ENCODE measurements at regions not wholly inside any gene's neighbourhood (a gene's known extent, or its start where the extent isn't known, plus 50 kb on each side); places are given as distances from the start of the nearest gene placed in this dataset.
"Not testable (repeated sequence)": the region's sequence is repeated elsewhere in the genome, so short reads cannot be mapped to it uniquely, and the experiment has no call there.

- DNase-seq (ENCODE audit: low spot score) = no peak
Measured at GRCh38 chr2:208608122-208608835, 201.7 kb downstream of the PTH2R start.

- no peak for DNase-seq (ENCODE audit: low spot score)
Measured at GRCh38 chr2:208609166-208609804, 202.7 kb downstream of the PTH2R start.

GRCh38 chr2:208615675-208616074 lies 209.1 kb downstream of the PTH2R start:
- DNase-seq (ENCODE audit: low spot score) = not testable (repeated sequence)

- DNase-seq (ENCODE audit: low spot score) = no peak
Measured at GRCh38 chr2:208618220-208618619, 211.6 kb downstream of the PTH2R start.

- DNase-seq (ENCODE audit: low spot score) = no peak
Measured at GRCh38 chr2:208619993-208620392, 213.4 kb downstream of the PTH2R start.

GRCh38 chr2:208620487-208620978 lies 213.9 kb downstream of the PTH2R start:
- no peak for DNase-seq (ENCODE audit: low spot score)

GRCh38 chr2:208627110-208627884 lies 220.7 kb downstream of the PTH2R start:
- no peak for DNase-seq (ENCODE audit: low spot score)

GRCh38 chr2:208627916-208628315 lies 221.3 kb downstream of the PTH2R start:
- DNase-seq (ENCODE audit: low spot score) = no peak

GRCh38 chr2:208638059-208638458 lies 231.5 kb downstream of the PTH2R start:
- no peak for DNase-seq (ENCODE audit: low spot score)

GRCh38 chr2:208642125-208642779 lies 235.7 kb downstream of the PTH2R start:
- DNase-seq (ENCODE audit: low spot score) = no peak

- DNase-seq (ENCODE audit: low spot score) = no peak
Measured at GRCh38 chr2:208643145-208643544, 236.6 kb downstream of the PTH2R start.

GRCh38 chr2:208645226-208645625 lies 238.6 kb downstream of the PTH2R start:
- no peak for DNase-seq (ENCODE audit: low spot score)

GRCh38 chr2:208648368-208648767 lies 241.8 kb downstream of the PTH2R start:
- DNase-seq (ENCODE audit: low spot score) = no peak

GRCh38 chr2:208653383-208653782 lies 246.8 kb downstream of the PTH2R start:
- no peak for DNase-seq (ENCODE audit: low spot score)

GRCh38 chr2:208654056-208654455 lies 247.5 kb downstream of the PTH2R start:
- no peak for DNase-seq (ENCODE audit: low spot score)

- no peak for DNase-seq (ENCODE audit: low spot score)
Measured at GRCh38 chr2:208657468-208657867, 250.9 kb downstream of the PTH2R start.

- no peak for DNase-seq (ENCODE audit: low spot score)
Measured at GRCh38 chr2:208669394-208669793, 262.8 kb downstream of the PTH2R start.

GRCh38 chr2:208671284-208671683 lies 264.7 kb downstream of the PTH2R start:
- DNase-seq (ENCODE audit: low spot score) = no peak

- DNase-seq (ENCODE audit: low spot score) = no peak
Measured at GRCh38 chr2:208671886-208672680, 265.5 kb downstream of the PTH2R start.

- DNase-seq (ENCODE audit: low spot score) = no peak
Measured at GRCh38 chr2:208673631-208674030, 267.0 kb downstream of the PTH2R start.

- DNase-seq (ENCODE audit: low spot score) = no peak
Measured at GRCh38 chr2:208674919-208675318, 268.3 kb downstream of the PTH2R start.

Measured in CD4-positive, alpha-beta T cell treated with Interleukin-6 at 100 ng/mL for 8 hours (primary cell).